B cell (primary cell): ENCODE measurements at regions not wholly inside any gene's neighbourhood (a gene's known extent, or its start where the extent isn't known, plus 50 kb on each side); places are given as distances from the start of the nearest gene placed in this dataset.
"Not testable (repeated sequence)": the region's sequence is repeated elsewhere in the genome, so short reads cannot be mapped to it uniquely, and the experiment has no call there.

Experiments used
- ATAC-seq: fragments of 200-7000 bp; cut with Tn5 transposase; one replicate; pipeline ENCODE4 v1.10.0; 2021; ENCODE audit warnings: low read depth, mild to moderate bottlenecking, moderate number of reproducible peaks, moderate library complexity
- CTCF ChIA-PET: fragments of 350-600 bp; sonication (Branson Sonifier 250); formaldehyde crosslinking; loops from one replicate; lab custom pipeline; 2021; ENCODE audit warnings: antibody characterized with exemption, inconsistent platforms; lab: Charles Lee
- POLR2A ChIA-PET: fragments of 350-600 bp; sonication (Branson Sonifier 250); formaldehyde crosslinking; loops from one replicate; lab custom pipeline; 2021; ENCODE audit warnings: antibody characterized with exemption; lab: Charles Lee
- DNase-seq: peaks from one replicate; pipeline ENCODE4 v3.0.0; 2013
- H2AFZ ChIP-seq: 2 replicates; pipeline ENCODE4 v1.6.1; 2012; ENCODE audit warnings: mild to moderate bottlenecking, low read depth, low read length; ENCODE audit not compliant: insufficient read depth, poor library complexity, severe bottlenecking
- H3K27ac ChIP-seq, 2 donors: 1 replicate in 1 of 2; 2 replicates in 1 of 2; pipeline ENCODE4 v1.5.1; 2012 to 2013; ENCODE audit warnings: low read length in 2 of 2, mild to moderate bottlenecking in 2 of 2, moderate library complexity in 1 of 2
- H3K27me3 ChIP-seq, 4 experiments: fragments of 200-600 bp in 1 of 4; sonication (generic) in 1 of 4; replicated peaks in 1 of 4; 1 replicate in 2 of 4; 2 replicates in 2 of 4; pipeline versions ENCODE4 v1.6.1 to v1.7.0; 2013 to 2016; ENCODE audit warnings: low read length in 3 of 4, mild to moderate bottlenecking in 2 of 4, mixed read lengths in 1 of 4, moderate library complexity in 1 of 4; ENCODE audit not compliant: insufficient read depth in 4 of 4, control insufficient read depth in 3 of 4; ENCODE audit errors: control extremely low read depth in 1 of 4
- H3K36me3 ChIP-seq, 2 experiments: replicated peaks in 1 of 2; 1 replicate in 1 of 2; 2 replicates in 1 of 2; pipeline versions ENCODE4 v1.6.1 to v1.7.1; 2013; ENCODE audit warnings: low read length in 1 of 2; ENCODE audit not compliant: insufficient read depth in 2 of 2, control insufficient read depth in 1 of 2; ENCODE audit errors: control extremely low read depth in 1 of 2, extremely low read depth in 1 of 2
- H3K4me1 ChIP-seq, 2 donors: fragments of 200-600 bp in 1 of 2; sonication (generic) in 1 of 2; 1 replicate in 1 of 2; 2 replicates in 1 of 2; pipeline versions ENCODE4 v1.5.1 to v1.6.1; 2013 to 2017; ENCODE audit warnings: low read length in 2 of 2; ENCODE audit not compliant: control insufficient read depth in 2 of 2, insufficient read depth in 2 of 2
- H3K4me2 ChIP-seq: replicated peaks from 2 replicates; pipeline ENCODE3; 2012; ENCODE audit warnings: mild to moderate bottlenecking, low read depth, low read length; ENCODE audit not compliant: poor library complexity, severe bottlenecking
- H3K4me3 ChIP-seq, 5 experiments: fragments of 200-600 bp in 1 of 5; sonication (generic) in 1 of 5; 1 replicate in 3 of 5; 2 replicates in 2 of 5; pipeline versions ENCODE4 v1.5.1 to v1.7.0; 2011 to 2016; ENCODE audit warnings: low read length in 4 of 5, mild to moderate bottlenecking in 4 of 5, low read depth in 2 of 5, control low read depth in 1 of 5, moderate library complexity in 1 of 5; ENCODE audit not compliant: insufficient read depth in 1 of 5; ENCODE audit errors: control extremely low read depth in 1 of 5, extremely low read depth in 1 of 5
- H3K79me2 ChIP-seq: fragments of 200-600 bp; sonication (generic); one replicate; pipeline ENCODE4 v1.6.0; 2016; ENCODE audit warnings: low read length; ENCODE audit not compliant: control insufficient read depth, insufficient read depth
- H3K9ac ChIP-seq: fragments of 200-600 bp; sonication (generic); 2 replicates; pipeline ENCODE4 v1.6.1; 2017; ENCODE audit warnings: mild to moderate bottlenecking, low read length, moderate library complexity
- H3K9me3 ChIP-seq, 3 donors: one replicate each; pipeline versions ENCODE4 v1.6.1 to v1.7.1; 2013; ENCODE audit warnings: low read length in 2 of 3; ENCODE audit not compliant: control insufficient read depth in 2 of 3, insufficient read depth in 1 of 3; ENCODE audit errors: control extremely low read depth in 1 of 3
- H4K20me1 ChIP-seq: 2 replicates; pipeline ENCODE4 v1.6.0; 2012; ENCODE audit warnings: mild to moderate bottlenecking, low read length; ENCODE audit not compliant: insufficient read depth, control insufficient read depth, poor library complexity, severe bottlenecking
- H3K27ac Mint-ChIP-seq: one replicate; pipeline ENCODE4 v1.8.0; 2021; ENCODE audit warnings: mixed read lengths
- H3K27me3 Mint-ChIP-seq: one replicate; pipeline ENCODE4 v1.8.0; 2021; ENCODE audit warnings: mixed read lengths
- H3K4me1 Mint-ChIP-seq: one replicate; pipeline ENCODE4 v1.8.0; 2021; ENCODE audit warnings: mixed read lengths
- H3K4me3 Mint-ChIP-seq: one replicate; pipeline ENCODE4 v1.8.0; 2021; ENCODE audit warnings: mixed read lengths
- H3K9me3 Mint-ChIP-seq: one replicate; pipeline ENCODE4 v1.8.0; 2022; ENCODE audit warnings: mixed read lengths; ENCODE audit not compliant: insufficient read depth
- EZH2 ChIP-seq: IDR thresholded peaks from 2 replicates; pipeline ENCODE4 v1.6.1; 2012; ENCODE audit warnings: borderline replicate concordance, low read depth, mild to moderate bottlenecking, moderate library complexity, low read length; ENCODE audit not compliant: insufficient read depth, poor library complexity, severe bottlenecking
- WGBS: methylation state at CpG from one replicate; pipeline ENCODE4 v1.1.5; 2013; ENCODE audit warnings: missing lambda C conversion rate; ENCODE audit not compliant: insufficient coverage; 5-methylcytosine and 5-hydroxymethylcytosine counted together
- intact Hi-C: fragments of 100-400 bp; cut with micrococcal nuclease; formaldehyde crosslinking; loops from one replicate; pipeline ENCODE4 v1.10.0; 2022
- TF ChIP-seq, protein P1 (sequence below): fragments of 200-600 bp; IDR thresholded peaks from one replicate; pipeline ENCODE4 v1.8.0; 2022; ENCODE audit warnings: antibody characterized with exemption, mild to moderate bottlenecking

DNA sequence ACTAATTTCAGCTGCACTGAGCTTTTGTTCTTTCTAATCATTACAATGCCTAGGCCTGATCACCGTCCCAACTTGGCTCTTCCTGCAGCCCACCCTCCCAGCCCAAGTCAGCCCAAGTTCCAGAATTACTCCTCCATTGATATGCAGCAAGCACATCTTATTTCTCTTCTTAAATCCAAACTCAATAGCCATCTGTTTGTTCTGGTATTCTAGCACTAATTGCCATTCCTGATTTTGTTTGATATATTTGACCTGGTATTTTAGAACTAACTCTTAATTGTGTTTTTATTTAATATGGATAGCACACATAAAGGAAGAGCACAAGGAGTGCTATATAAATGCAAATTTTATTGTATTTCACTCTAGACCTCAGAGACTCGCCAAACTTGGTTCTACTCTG is 241.2 kb downstream of the SKIDA1 start:
- ATAC-seq = no peak
- no peaks in the 10 kb centered on the region for H3K4me1 Mint-ChIP-seq

DNA sequence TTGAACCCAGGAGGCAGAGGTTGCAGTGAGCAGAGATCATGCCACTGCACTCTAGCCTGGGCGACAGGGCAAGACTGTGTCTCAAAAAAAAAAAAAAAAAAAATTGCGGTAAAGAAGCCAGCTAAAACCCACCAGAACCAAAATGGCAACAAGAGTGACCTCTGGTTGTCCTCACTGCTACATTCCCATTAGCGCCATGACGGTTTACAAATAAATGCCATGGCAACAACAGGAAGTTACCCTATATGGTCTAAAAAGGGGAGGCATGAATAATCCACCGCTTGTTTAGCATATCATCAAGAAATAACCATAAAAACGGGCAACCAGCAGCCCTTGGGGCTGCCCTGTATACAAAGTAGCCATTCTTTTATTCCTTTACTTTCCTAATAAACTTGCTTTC is 242.4 kb downstream of the SKIDA1 start:
- H3K4me3 ChIP-seq, H3K9me3 ChIP-seq, H3K27me3 ChIP-seq, H4K20me1 ChIP-seq, H3K4me2 ChIP-seq, H3K27ac ChIP-seq, H2AFZ ChIP-seq, H3K27me3 Mint-ChIP-seq, H3K79me2 ChIP-seq, ATAC-seq, H3K4me1 ChIP-seq, H3K27ac Mint-ChIP-seq, CTCF ChIA-PET, H3K9ac ChIP-seq, H3K9me3 Mint-ChIP-seq, H3K36me3 ChIP-seq, POLR2A ChIA-PET, intact Hi-C loops, H3K4me3 Mint-ChIP-seq, H3K4me1 Mint-ChIP-seq, DNase-seq: not testable (repeated sequence)
- WGBS = 89% methylated on average over 5 of the region's 6 CpGs

More for the DNA sequence above, 241.2 kb downstream of the SKIDA1 start:
- ChIA-PET CTCF (no interaction called here), POLR2A (no interaction called here)
- Histone ChIP-seq H4K20me1 (no peaks in the 10 kb centered on the region), H3K4me3 (no peak overlapping the region), H3K27ac (no peak overlapping the region), H3K9ac (no peak overlapping the region), H3K36me3 (no peaks in the 10 kb centered on the region), H3K9me3 (no peaks in the 10 kb centered on the region), H3K4me1 (no peaks in the 10 kb centered on the region), H3K79me2 (no peaks in the 10 kb centered on the region), H3K4me2 (no peak overlapping the region), H2AFZ (no peak overlapping the region), H3K27me3 (no peaks in the 10 kb centered on the region)
- no peaks in the 10 kb centered on the region for H3K9me3 Mint-ChIP-seq
- H3K27me3 Mint-ChIP-seq = peaks cover 3% of the 10 kb centered on the region
- no peak for DNase-seq
- no peak overlapping the region for H3K4me3 Mint-ChIP-seq
- 90% methylated on average over 2 of the region's 2 CpGs for WGBS
- no peak overlapping the region for H3K27ac Mint-ChIP-seq
- TF ChIP-seq EZH2 = no peak
- TF ChIP-seq, protein P1, sequence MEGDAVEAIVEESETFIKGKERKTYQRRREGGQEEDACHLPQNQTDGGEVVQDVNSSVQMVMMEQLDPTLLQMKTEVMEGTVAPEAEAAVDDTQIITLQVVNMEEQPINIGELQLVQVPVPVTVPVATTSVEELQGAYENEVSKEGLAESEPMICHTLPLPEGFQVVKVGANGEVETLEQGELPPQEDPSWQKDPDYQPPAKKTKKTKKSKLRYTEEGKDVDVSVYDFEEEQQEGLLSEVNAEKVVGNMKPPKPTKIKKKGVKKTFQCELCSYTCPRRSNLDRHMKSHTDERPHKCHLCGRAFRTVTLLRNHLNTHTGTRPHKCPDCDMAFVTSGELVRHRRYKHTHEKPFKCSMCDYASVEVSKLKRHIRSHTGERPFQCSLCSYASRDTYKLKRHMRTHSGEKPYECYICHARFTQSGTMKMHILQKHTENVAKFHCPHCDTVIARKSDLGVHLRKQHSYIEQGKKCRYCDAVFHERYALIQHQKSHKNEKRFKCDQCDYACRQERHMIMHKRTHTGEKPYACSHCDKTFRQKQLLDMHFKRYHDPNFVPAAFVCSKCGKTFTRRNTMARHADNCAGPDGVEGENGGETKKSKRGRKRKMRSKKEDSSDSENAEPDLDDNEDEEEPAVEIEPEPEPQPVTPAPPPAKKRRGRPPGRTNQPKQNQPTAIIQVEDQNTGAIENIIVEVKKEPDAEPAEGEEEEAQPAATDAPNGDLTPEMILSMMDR = no peak
- intact Hi-C loops = no loop called here
